Kidney epithelial cell (primary cell): ENCODE measurements at regions not wholly inside any gene's neighbourhood (a gene's known extent, or its start where the extent isn't known, plus 50 kb on each side); places are given as distances from the start of the nearest gene placed in this dataset.
A peak's percentile ranks its signal among the peaks of the same experiment; 100 is the strongest.

Source experiments
- DNase-seq: peaks from one replicate; pipeline ENCODE4 v3.0.0-alpha.2; 2010; ENCODE audit warnings: low read depth
- H3K27me3 ChIP-seq: 2 replicates; pipeline ENCODE4 v1.6.0; 2011; ENCODE audit warnings: low read length; ENCODE audit not compliant: control insufficient read depth, insufficient read depth
- H3K36me3 ChIP-seq: 2 replicates; pipeline ENCODE4 v1.5.1; 2011; ENCODE audit warnings: low read length; ENCODE audit not compliant: control insufficient read depth, insufficient read depth
- H3K4me3 ChIP-seq: 2 replicates; pipeline ENCODE4 v1.5.1; 2011; ENCODE audit warnings: low read depth, mild to moderate bottlenecking, control low read depth, low read length
- CTCF ChIP-seq: IDR thresholded peaks from 2 replicates; pipeline ENCODE4 v1.5.1; 2011; ENCODE audit warnings: mild to moderate bottlenecking, moderate library complexity, low read length, control low read depth, inconsistent platforms; ENCODE audit not compliant: insufficient read depth, poor library complexity, severe bottlenecking

DNA sequence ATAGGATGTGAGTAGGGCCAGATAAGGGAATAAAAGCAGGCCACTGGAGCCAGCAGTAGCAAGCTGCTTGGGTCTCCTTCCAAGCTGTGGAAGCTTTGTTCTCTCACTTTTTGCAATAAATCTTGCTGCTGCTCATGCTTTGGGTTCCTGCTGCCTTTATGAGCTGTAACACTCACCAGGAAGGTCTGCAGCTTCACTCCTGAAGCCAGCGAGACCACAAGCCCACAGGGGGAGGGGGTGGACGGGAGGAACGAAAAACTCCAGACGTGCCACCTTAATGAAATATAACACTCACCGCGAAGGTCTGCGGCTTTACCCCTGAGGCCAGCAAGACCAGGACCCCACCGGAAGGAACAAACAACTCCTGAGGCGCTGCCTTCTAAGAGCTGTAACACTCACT, 1324.4 kb upstream of the EYS start:
- TF ChIP-seq CTCF, result no peak
- Histone ChIP-seq H3K36me3 (no peaks in the 10 kb centered on the region), H3K4me3 (peak overlapping the region; percentile 7), H3K27me3 (no peaks in the 10 kb centered on the region)
- DNase-seq, result no peak

DNA sequence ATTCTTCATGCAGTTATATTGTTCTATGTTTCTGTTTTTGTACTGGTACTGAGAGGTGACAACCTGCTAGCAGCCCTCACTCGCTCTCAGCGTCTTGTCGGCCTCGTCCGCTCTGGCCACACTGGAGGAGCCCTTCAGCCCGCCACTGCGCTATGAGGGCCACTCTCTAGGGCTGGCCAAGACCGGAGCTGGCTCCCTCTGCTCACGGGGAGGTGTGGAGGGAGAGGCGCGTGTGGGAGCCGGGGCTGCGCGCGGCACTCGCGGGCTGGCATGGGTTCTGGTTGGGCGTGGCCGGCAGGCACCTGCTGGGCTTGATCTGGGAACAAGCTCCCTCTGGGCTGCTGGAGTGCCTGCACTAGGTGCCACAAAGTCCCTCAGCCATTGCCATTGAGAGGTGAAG, 1323.8 kb upstream of the EYS start:
- no peak for TF ChIP-seq CTCF
- no peak for DNase-seq
- no peak overlapping the region for H3K4me3 ChIP-seq
- no peaks in the 10 kb centered on the region for H3K27me3 ChIP-seq
- H3K36me3 ChIP-seq, result no peaks in the 10 kb centered on the region

DNA sequence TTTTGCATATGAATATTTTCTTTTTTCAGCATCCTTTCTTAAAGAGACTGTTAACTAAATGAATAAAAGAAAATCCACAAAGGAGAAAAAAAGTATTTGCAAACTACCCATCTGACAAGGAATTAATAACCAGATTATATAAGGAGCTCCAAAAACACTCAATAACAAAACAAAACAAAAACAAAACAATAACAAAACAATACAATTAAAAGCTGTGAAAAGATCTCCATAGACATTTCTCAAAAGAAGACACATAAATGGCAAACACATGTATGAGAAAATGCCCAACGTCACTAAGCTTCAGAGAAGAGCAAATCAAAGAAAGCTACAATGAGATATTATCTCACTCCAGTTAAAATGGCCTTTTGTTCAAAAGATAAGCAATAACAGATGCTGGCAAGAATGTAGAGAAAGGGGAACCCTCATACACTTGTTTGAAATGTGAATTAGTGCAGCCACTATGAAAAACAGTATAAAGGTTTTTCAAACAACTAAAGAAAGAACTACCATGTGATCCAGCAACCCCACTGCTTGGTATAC, 1310.0 kb upstream of the EYS start:
- H3K36me3 ChIP-seq, result no peaks in the 10 kb centered on the region

DNA sequence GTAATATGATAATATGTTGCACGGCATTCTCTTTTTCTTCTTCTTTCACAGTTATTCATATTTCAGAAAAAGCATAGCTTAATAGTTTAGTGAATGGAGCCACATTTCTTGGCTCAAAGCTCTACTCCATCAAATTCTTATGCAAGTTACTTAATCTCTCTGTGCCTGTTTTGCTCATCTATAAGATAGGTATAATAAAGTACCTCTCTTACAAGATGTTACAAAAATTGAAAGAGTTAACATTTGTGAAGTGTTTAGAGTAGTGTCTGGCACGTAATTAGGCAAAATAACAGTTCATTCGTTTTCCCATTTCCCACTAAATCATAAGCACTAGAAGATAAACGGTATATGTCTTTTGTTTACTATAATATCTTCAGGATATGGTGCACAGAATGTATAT, 1304.4 kb upstream of the EYS start:
- Histone ChIP-seq H3K27me3 (no peaks in the 10 kb centered on the region), H3K4me3 (no peak overlapping the region), H3K36me3 (no peaks in the 10 kb centered on the region)
- TF ChIP-seq CTCF, result no peak
- no peak for DNase-seq

More for the DNA sequence above, 1310.0 kb upstream of the EYS start:
- no peaks in the 10 kb centered on the region for H3K27me3 ChIP-seq
- no peak overlapping the region for H3K4me3 ChIP-seq
- TF ChIP-seq CTCF, result no peak
- no peak for DNase-seq

DNA sequence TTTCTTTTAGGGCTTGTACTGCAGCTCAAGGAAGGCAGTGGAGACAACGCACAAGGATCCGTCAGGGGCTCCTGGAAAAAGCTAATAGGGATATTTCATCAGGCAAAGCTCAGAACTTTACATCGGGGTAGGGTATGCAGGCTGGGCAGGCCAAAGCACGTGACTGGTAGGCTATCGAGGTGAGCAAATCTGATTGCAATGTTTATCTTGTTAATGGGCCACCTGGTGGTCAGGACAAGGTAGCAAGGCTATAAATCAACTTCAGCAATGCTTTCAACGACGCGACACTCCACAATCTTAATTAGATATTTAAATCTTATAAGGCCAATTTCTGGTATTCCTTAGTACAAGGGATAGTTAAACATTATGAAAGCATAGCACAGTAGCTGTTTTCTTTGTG, 1302.8 kb upstream of the EYS start:
- no peak for DNase-seq
- TF ChIP-seq CTCF, result no peak
- H3K36me3 ChIP-seq, result no peaks in the 10 kb centered on the region
- H3K27me3 ChIP-seq, result no peaks in the 10 kb centered on the region
- H3K4me3 ChIP-seq, result no peak overlapping the region

- no peak for DNase-seq
- H3K4me3 ChIP-seq, result no peak overlapping the region
- no peak for TF ChIP-seq CTCF
- no peaks in the 10 kb centered on the region for H3K36me3 ChIP-seq
- H3K27me3 ChIP-seq, result no peaks in the 10 kb centered on the region
Observed at GRCh38 chr6:67003844-67004243, 1296.8 kb upstream of the EYS start.
